ENCODE measurements at regions not wholly inside any gene's neighbourhood (a gene's known extent, or its start where the extent isn't known, plus 50 kb on each side); places are given as distances from the start of the nearest gene placed in this dataset.

GRCh38 chr4:28232376-28232775, 1371.7 kb downstream of the STIM2 start (continued):
- TF ChIP-seq ZNF274 (IDR thresholded peaks at IDR 0.05; ENCODE audit: insufficient read depth, insufficient read length) (no peak), BHLHE40 (IDR thresholded peaks at IDR 0.05; ENCODE audit: borderline replicate concordance in 1 of 2, low read depth in 2 of 2, low read length in 1 of 2) (no peak), SMARCA5 (IDR thresholded peaks at IDR 0.05) (no peak), ETV6 (conservative IDR thresholded peaks at IDR 0.05 in 1 of 2, IDR thresholded peaks at IDR 0.05 in 1 of 2; ENCODE audit: borderline replicate concordance in 1 of 2, low read depth in 1 of 2) (no peak), NFXL1 (IDR thresholded peaks at IDR 0.05; ENCODE audit: borderline replicate concordance) (no peak), ATF7 (IDR thresholded peaks at IDR 0.05; ENCODE audit: low read depth) (no peak)

- Histone ChIP-seq H3K27ac (ENCODE audit: control insufficient read depth, insufficient read depth) (no peak overlapping the region), H2AFZ (ENCODE audit: control insufficient read depth, low read depth, low read length) (no peak overlapping the region), H4K20me1 (ENCODE audit: control insufficient read depth, insufficient read depth) (no peaks in the 10 kb centered on the region), H3K4me2 (ENCODE audit: control insufficient read depth, insufficient read depth) (no peak overlapping the region), H3K4me1 (ENCODE audit: control insufficient read depth, insufficient read depth, low read length) (no peaks in the 10 kb centered on the region), H3K27me3 (replicated peaks in 1 of 2; ENCODE audit: control insufficient read depth in 2 of 2, insufficient read depth in 2 of 2, low read length in 1 of 2) (no peaks in the 10 kb centered on the region), H3K79me2 (ENCODE audit: control insufficient read depth, insufficient read depth, low read length) (no peaks in the 10 kb centered on the region), H3K9ac (ENCODE audit: control insufficient read depth, insufficient read depth, low read length) (no peak overlapping the region), H3K9me3 (replicated peaks; ENCODE audit: control insufficient read depth, insufficient read depth, low read length) (no peaks in the 10 kb centered on the region), H3K4me3 (no peak overlapping the region), H3K36me3 (ENCODE audit: control insufficient read depth in 2 of 2, insufficient read depth in 2 of 2, low read length in 1 of 2) (no peaks in the 10 kb centered on the region)
- POLR2A ChIA-PET: no interaction called here
- 0% methylated on average over 1 of the region's 1 CpG for WGBS (ENCODE audit: insufficient coverage, insufficient replicate concordance, low lambda C conversion rate, missing lambda C conversion rate)
- no peak for FAIRE-seq
- intact Hi-C loops (cut with micrococcal nuclease; ENCODE audit: unreplicated experiment): no loop called here
- no peak for ATAC-seq
- SMC1A ChIA-PET (ENCODE audit: uncharacterized antibody, unreplicated experiment): interaction anchor here (0.8 to 1.9 kb wide), 4 partner anchors 8 to 14 kb away, joined by 3 to 6 read pairs (median 4); no protein-coding TSS in a partner anchor
- in situ Hi-C loops (cut with MboI): no loop called here
- BruUV-seq (replicated peaks): no TSS peak
- no peak for DNase-seq (ENCODE audit: low read depth, low spot score)
- CTCF ChIA-PET: no interaction called here
- RAD21 ChIA-PET (ENCODE audit: unreplicated experiment): interaction anchor here (1.2 kb wide), 1 partner anchor 16 kb away, joined by 3 read pairs; no protein-coding TSS in a partner anchor
- TF ChIP-seq SMC3 (IDR thresholded peaks at IDR 0.05; ENCODE audit: borderline replicate concordance, low read length) (no peak), IRF4 (IDR thresholded peaks at IDR 0.05; ENCODE audit: low read depth, low read length) (no peak), ZBTB11 (CRISPR knock-in tag; IDR thresholded peaks at IDR 0.05) (no peak), ZNF274 (IDR thresholded peaks at IDR 0.05; ENCODE audit: insufficient read depth, insufficient read length) (no peak), DPF2 (IDR thresholded peaks at IDR 0.05) (no peak), E2F8 (IDR thresholded peaks at IDR 0.05; ENCODE audit: low read depth, partially characterized antibody) (no peak), EED (IDR thresholded peaks at IDR 0.05; ENCODE audit: low read depth) (no peak), SIN3A (IDR thresholded peaks at IDR 0.05; ENCODE audit: low read depth, low read length) (no peak), BCL11A (IDR thresholded peaks at IDR 0.05; ENCODE audit: low read depth, low read length) (no peak), TAF1 (IDR thresholded peaks at IDR 0.05; ENCODE audit: borderline replicate concordance, low read depth, low read length) (no peak), KDM1A (IDR thresholded peaks at IDR 0.05; ENCODE audit: borderline replicate concordance) (no peak), MYB (IDR thresholded peaks at IDR 0.05; ENCODE audit: borderline replicate concordance, low read depth, low read length) (no peak)
Measured at GRCh38 chr4:28232951-28233350, 1372.3 kb downstream of the STIM2 start.

Data from GM12878 (cell line).